ENCODE measurements at regions not wholly inside any gene's neighbourhood (a gene's known extent, or its start where the extent isn't known, plus 50 kb on each side); places are given as distances from the start of the nearest gene placed in this dataset.

- Mint-ChIP-seq H3K36me3 (peaks cover 0 to under 1% of the 10 kb centered on the region in 2 donors), H3K4me1 (peaks cover 2 to 14% of the 10 kb centered on the region in 2 donors), H3K27me3 (peaks cover 3 to 8% of the 10 kb centered on the region in 2 donors), H3K9me3 (peaks cover 4 to 7% of the 10 kb centered on the region in 2 donors), H3K4me3 (no peak overlapping the region), H3K27ac (no peak overlapping the region)
- ATAC-seq (replicated peaks) (no peak), DNase-seq (no peak)
Measured at GRCh38 chr1:75668813-75669212, 55.7 kb upstream of the ACADM start.

GRCh38 chr1:75671708-75672107, 52.8 kb upstream of the ACADM start:
- peaks cover 10 to 24% of the 10 kb centered on the region in 2 donors for H3K27me3 Mint-ChIP-seq

GRCh38 chr1:75672108-75672507, 52.4 kb upstream of the ACADM start:
- Mint-ChIP-seq H3K27ac (no peak overlapping the region), H3K36me3 (peaks cover 0 to 1% of the 10 kb centered on the region in 2 donors), H3K9me3 (peaks cover 0 to 2% of the 10 kb centered on the region in 2 donors), H3K4me3 (no peak overlapping the region), H3K4me1 (peaks cover 2 to 14% of the 10 kb centered on the region in 2 donors), H3K27me3 (peaks cover 13 to 27% of the 10 kb centered on the region in 2 donors)
- DNase-seq (no peak), ATAC-seq (replicated peaks) (no peak)

More at GRCh38 chr1:75671708-75672107, 52.8 kb upstream of the ACADM start:
- Mint-ChIP-seq H3K4me3 (no peak overlapping the region), H3K27ac (no peak overlapping the region), H3K9me3 (peaks cover 0 to 2% of the 10 kb centered on the region in 2 donors), H3K36me3 (peaks cover 0 to 1% of the 10 kb centered on the region in 2 donors), H3K4me1 (peaks cover 2 to 14% of the 10 kb centered on the region in 2 donors)
- ATAC-seq (replicated peaks) (no peak), DNase-seq (no peak)

GRCh38 chr1:75672528-75673393, 51.7 kb upstream of the ACADM start:
- Mint-ChIP-seq H3K27ac (no peak overlapping the region), H3K4me1 (peaks cover 2 to 14% of the 10 kb centered on the region in 2 donors), H3K27me3 (peaks cover 13 to 27% of the 10 kb centered on the region in 2 donors), H3K4me3 (no peak overlapping the region), H3K9me3 (peaks cover 0 to 2% of the 10 kb centered on the region in 2 donors), H3K36me3 (peaks cover 0 to 1% of the 10 kb centered on the region in 2 donors)
- ATAC-seq (replicated peaks): peak in 1 of 2 donors; percentile 21
- no peak for DNase-seq

- DNase-seq: no peak
- no peak overlapping the region for H3K4me3 Mint-ChIP-seq
- H3K27me3 Mint-ChIP-seq: peaks cover 13 to 27% of the 10 kb centered on the region in 2 donors
- peaks cover 2 to 14% of the 10 kb centered on the region in 2 donors for H3K4me1 Mint-ChIP-seq
- ATAC-seq (replicated peaks): no peak
- peaks cover 0 to 1% of the 10 kb centered on the region in 2 donors for H3K36me3 Mint-ChIP-seq
- peaks cover 0 to 2% of the 10 kb centered on the region in 2 donors for H3K9me3 Mint-ChIP-seq
- H3K27ac Mint-ChIP-seq: no peak overlapping the region
Measured at GRCh38 chr1:75673399-75673798, 51.1 kb upstream of the ACADM start.

GRCh38 chr1:75673885-75674284, 50.6 kb upstream of the ACADM start:
- H3K4me1 Mint-ChIP-seq: peaks cover 2 to 10% of the 10 kb centered on the region in 2 donors
- DNase-seq (no peak), ATAC-seq (replicated peaks) (no peak)
- peaks cover 0 to 1% of the 10 kb centered on the region in 2 donors for H3K36me3 Mint-ChIP-seq
- H3K4me3 Mint-ChIP-seq: no peak overlapping the region
- H3K27ac Mint-ChIP-seq: no peak overlapping the region
- peaks cover 13 to 27% of the 10 kb centered on the region in 2 donors for H3K27me3 Mint-ChIP-seq
- peaks cover 3 to 4% of the 10 kb centered on the region in 2 donors for H3K9me3 Mint-ChIP-seq
